HEK293 (cell line): ENCODE measurements at regions not wholly inside any gene's neighbourhood (a gene's known extent, or its start where the extent isn't known, plus 50 kb on each side); places are given as distances from the start of the nearest gene placed in this dataset.

Experiments used
- ATF2 ChIP-seq: fragments of 450-650 bp; formaldehyde crosslinking; IDR thresholded peaks from 2 replicates; pipeline ENCODE4 v1.5.1; 2016; ENCODE audit warnings: missing biosample characterization, missing genetic modification characterization, low read depth
- GLIS1 ChIP-seq: fragments of 450-650 bp; formaldehyde crosslinking; IDR thresholded peaks from 2 replicates; pipeline ENCODE4 v1.5.1; 2016; ENCODE audit warnings: missing biosample characterization, missing genetic modification characterization
- KLF1 ChIP-seq: fragments of 450-650 bp; formaldehyde crosslinking; IDR thresholded peaks from 2 replicates; pipeline ENCODE4 v1.5.1; 2016; ENCODE audit warnings: missing biosample characterization, missing genetic modification characterization
- KLF9 ChIP-seq: fragments of 450-650 bp; formaldehyde crosslinking; IDR thresholded peaks from 2 replicates; pipeline ENCODE4 v1.5.1; 2016; ENCODE audit warnings: missing biosample characterization, missing genetic modification characterization, low read depth
- MYNN ChIP-seq: fragments of 450-650 bp; formaldehyde crosslinking; IDR thresholded peaks from 2 replicates; pipeline ENCODE4 v1.5.1; 2016; ENCODE audit warnings: missing biosample characterization, missing genetic modification characterization, borderline replicate concordance
- RBAK ChIP-seq: fragments of 450-650 bp; formaldehyde crosslinking; IDR thresholded peaks from 2 replicates; pipeline ENCODE4 v1.5.1; 2016; ENCODE audit warnings: missing biosample characterization, missing genetic modification characterization
- SP2 ChIP-seq: fragments of 450-650 bp; formaldehyde crosslinking; IDR thresholded peaks from 2 replicates; pipeline ENCODE4 v1.5.1; 2016; ENCODE audit warnings: missing biosample characterization, missing genetic modification characterization
- TSHZ1 ChIP-seq: fragments of 450-650 bp; formaldehyde crosslinking; IDR thresholded peaks from 2 replicates; pipeline ENCODE4 v1.5.1; 2016; ENCODE audit warnings: missing biosample characterization, missing genetic modification characterization, borderline replicate concordance
- ZBTB48 ChIP-seq: fragments of 450-650 bp; formaldehyde crosslinking; IDR thresholded peaks from 2 replicates; pipeline ENCODE4 v1.5.1; 2016; ENCODE audit warnings: missing biosample characterization, missing genetic modification characterization
- ZNF18 ChIP-seq: fragments of 450-650 bp; formaldehyde crosslinking; IDR thresholded peaks from 2 replicates; pipeline ENCODE4 v1.5.1; 2016; ENCODE audit warnings: missing biosample characterization, missing genetic modification characterization
- ZNF335 ChIP-seq: fragments of 450-650 bp; formaldehyde crosslinking; conservative IDR thresholded peaks from 2 replicates; pipeline ENCODE4 v1.5.1; 2016; ENCODE audit warnings: missing biosample characterization, missing genetic modification characterization
- ZNF398 ChIP-seq: fragments of 450-650 bp; formaldehyde crosslinking; IDR thresholded peaks from 2 replicates; pipeline ENCODE4 v1.5.1; 2017; ENCODE audit warnings: missing biosample characterization, missing genetic modification characterization
- ZNF416 ChIP-seq: fragments of 450-650 bp; formaldehyde crosslinking; IDR thresholded peaks from 2 replicates; pipeline ENCODE4 v1.5.1; 2016; ENCODE audit warnings: missing biosample characterization, missing genetic modification characterization
- ZNF473 ChIP-seq: fragments of 450-650 bp; formaldehyde crosslinking; IDR thresholded peaks from 2 replicates; pipeline ENCODE4 v1.5.1; 2017; ENCODE audit warnings: missing biosample characterization, missing genetic modification characterization
- ZNF549 ChIP-seq: fragments of 450-650 bp; IDR thresholded peaks from 2 replicates; pipeline ENCODE4 v1.5.1; 2018; ENCODE audit warnings: missing biosample characterization, missing genetic modification characterization, mild to moderate bottlenecking, inconsistent platforms, moderate library complexity
- ZNF571 ChIP-seq: fragments of 450-650 bp; formaldehyde crosslinking; IDR thresholded peaks from 2 replicates; pipeline ENCODE4 v1.5.0; 2017; ENCODE audit warnings: missing biosample characterization, missing genetic modification characterization
- ZNF600 ChIP-seq: fragments of 450-650 bp; formaldehyde crosslinking; IDR thresholded peaks from 2 replicates; pipeline ENCODE4 v1.5.1; 2016; ENCODE audit warnings: missing biosample characterization, missing genetic modification characterization
- ZNF768 ChIP-seq: fragments of 450-650 bp; formaldehyde crosslinking; IDR thresholded peaks from 2 replicates; pipeline ENCODE4 v1.5.1; 2018; ENCODE audit warnings: missing biosample characterization, mild to moderate bottlenecking, missing genetic modification characterization
- ZNF843 ChIP-seq: fragments of 450-650 bp; formaldehyde crosslinking; IDR thresholded peaks from 2 replicates; pipeline ENCODE4 v1.5.1; 2016; ENCODE audit warnings: missing biosample characterization, missing genetic modification characterization
- ZSCAN5A ChIP-seq: fragments of 450-650 bp; formaldehyde crosslinking; IDR thresholded peaks from 2 replicates; pipeline ENCODE4 v1.5.1; 2016; ENCODE audit warnings: missing biosample characterization, missing genetic modification characterization
- TF ChIP-seq, protein P1 (sequence below): fragments of 450-650 bp; formaldehyde crosslinking; IDR thresholded peaks from 2 replicates; pipeline ENCODE4 v1.5.1; 2016; ENCODE audit warnings: missing biosample characterization, missing genetic modification characterization
- TF ChIP-seq, protein P2 (sequence below): fragments of 450-650 bp; formaldehyde crosslinking; IDR thresholded peaks from 2 replicates; pipeline ENCODE4 v1.5.1; 2016; ENCODE audit warnings: missing biosample characterization, missing genetic modification characterization
- TF ChIP-seq, protein P3 (sequence below): fragments of 450-650 bp; formaldehyde crosslinking; optimal IDR thresholded peaks from 2 replicates; pipeline ENCODE3; 2016; ENCODE audit warnings: missing biosample characterization, mild to moderate bottlenecking, missing genetic modification characterization
- TF ChIP-seq, protein P4 (sequence below): fragments of 450-650 bp; formaldehyde crosslinking; IDR thresholded peaks from 2 replicates; pipeline ENCODE4 v1.5.1; 2016; ENCODE audit warnings: missing biosample characterization, missing genetic modification characterization, borderline replicate concordance

DNA sequence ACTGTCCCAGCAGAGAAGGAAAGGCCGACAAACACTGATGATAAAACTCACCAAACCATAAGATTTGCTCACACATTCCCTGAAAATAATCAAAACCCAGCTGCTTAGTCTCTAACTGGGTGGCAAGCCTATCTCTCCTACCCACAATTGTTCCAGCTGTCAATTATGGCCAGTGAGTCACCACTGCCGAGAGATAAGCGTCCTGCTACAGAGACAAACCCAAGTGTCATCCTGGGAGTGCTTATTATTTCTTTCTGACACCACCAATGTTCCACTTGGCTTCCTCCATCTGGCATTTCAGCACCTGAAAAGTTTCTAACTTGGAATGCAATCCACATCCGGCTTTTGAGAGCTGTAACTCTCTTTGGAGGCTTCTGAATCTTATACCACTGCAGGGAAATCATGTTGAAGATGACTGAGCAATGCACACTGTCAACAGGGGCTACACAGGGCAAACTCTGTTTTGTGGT is 51.5 kb upstream of the VAV3 start (continued):
- TF ChIP-seq, protein P1, sequence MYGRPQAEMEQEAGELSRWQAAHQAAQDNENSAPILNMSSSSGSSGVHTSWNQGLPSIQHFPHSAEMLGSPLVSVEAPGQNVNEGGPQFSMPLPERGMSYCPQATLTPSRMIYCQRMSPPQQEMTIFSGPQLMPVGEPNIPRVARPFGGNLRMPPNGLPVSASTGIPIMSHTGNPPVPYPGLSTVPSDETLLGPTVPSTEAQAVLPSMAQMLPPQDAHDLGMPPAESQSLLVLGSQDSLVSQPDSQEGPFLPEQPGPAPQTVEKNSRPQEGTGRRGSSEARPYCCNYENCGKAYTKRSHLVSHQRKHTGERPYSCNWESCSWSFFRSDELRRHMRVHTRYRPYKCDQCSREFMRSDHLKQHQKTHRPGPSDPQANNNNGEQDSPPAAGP (tag by site-specific recombination): peak; percentile 89
- TF ChIP-seq ATF2 (tag by site-specific recombination) (no peak), ZNF473 (tag by site-specific recombination) (no peak), ZNF18 (tag by site-specific recombination) (no peak), ZSCAN5A (no peak), MYNN (tag by site-specific recombination) (no peak), ZBTB48 (tag by site-specific recombination) (no peak), ZNF398 (tag by site-specific recombination) (peak; percentile 47), ZNF843 (tag by site-specific recombination) (peak; percentile 76), ZNF600 (peak; percentile 59; the same call in 1 of the 2 replicates), ZNF335 (tag by site-specific recombination) (peak; percentile 32; the same call in 1 of the 2 replicates), SP2 (tag by site-specific recombination) (no peak), ZNF416 (no peak), ZNF768 (tag by site-specific recombination) (no peak), RBAK (no peak), ZNF549 (no peak), KLF1 (tag by site-specific recombination) (no peak), ZNF571 (tag by site-specific recombination) (no peak), KLF9 (no peak), GLIS1 (tag by site-specific recombination) (peak; percentile 47), TSHZ1 (peak; percentile 92)
- TF ChIP-seq, protein P2, sequence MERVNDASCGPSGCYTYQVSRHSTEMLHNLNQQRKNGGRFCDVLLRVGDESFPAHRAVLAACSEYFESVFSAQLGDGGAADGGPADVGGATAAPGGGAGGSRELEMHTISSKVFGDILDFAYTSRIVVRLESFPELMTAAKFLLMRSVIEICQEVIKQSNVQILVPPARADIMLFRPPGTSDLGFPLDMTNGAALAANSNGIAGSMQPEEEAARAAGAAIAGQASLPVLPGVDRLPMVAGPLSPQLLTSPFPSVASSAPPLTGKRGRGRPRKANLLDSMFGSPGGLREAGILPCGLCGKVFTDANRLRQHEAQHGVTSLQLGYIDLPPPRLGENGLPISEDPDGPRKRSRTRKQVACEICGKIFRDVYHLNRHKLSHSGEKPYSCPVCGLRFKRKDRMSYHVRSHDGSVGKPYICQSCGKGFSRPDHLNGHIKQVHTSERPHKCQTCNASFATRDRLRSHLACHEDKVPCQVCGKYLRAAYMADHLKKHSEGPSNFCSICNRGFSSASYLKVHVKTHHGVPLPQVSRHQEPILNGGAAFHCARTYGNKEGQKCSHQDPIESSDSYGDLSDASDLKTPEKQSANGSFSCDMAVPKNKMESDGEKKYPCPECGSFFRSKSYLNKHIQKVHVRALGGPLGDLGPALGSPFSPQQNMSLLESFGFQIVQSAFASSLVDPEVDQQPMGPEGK (tag by site-specific recombination): no peak
- TF ChIP-seq, protein P3, sequence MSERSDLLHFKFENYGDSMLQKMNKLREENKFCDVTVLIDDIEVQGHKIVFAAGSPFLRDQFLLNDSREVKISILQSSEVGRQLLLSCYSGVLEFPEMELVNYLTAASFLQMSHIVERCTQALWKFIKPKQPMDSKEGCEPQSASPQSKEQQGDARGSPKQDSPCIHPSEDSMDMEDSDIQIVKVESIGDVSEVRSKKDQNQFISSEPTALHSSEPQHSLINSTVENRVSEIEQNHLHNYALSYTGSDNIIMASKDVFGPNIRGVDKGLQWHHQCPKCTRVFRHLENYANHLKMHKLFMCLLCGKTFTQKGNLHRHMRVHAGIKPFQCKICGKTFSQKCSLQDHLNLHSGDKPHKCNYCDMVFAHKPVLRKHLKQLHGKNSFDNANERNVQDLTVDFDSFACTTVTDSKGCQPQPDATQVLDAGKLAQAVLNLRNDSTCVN (tag by site-specific recombination): no peak
- TF ChIP-seq, protein P4, sequence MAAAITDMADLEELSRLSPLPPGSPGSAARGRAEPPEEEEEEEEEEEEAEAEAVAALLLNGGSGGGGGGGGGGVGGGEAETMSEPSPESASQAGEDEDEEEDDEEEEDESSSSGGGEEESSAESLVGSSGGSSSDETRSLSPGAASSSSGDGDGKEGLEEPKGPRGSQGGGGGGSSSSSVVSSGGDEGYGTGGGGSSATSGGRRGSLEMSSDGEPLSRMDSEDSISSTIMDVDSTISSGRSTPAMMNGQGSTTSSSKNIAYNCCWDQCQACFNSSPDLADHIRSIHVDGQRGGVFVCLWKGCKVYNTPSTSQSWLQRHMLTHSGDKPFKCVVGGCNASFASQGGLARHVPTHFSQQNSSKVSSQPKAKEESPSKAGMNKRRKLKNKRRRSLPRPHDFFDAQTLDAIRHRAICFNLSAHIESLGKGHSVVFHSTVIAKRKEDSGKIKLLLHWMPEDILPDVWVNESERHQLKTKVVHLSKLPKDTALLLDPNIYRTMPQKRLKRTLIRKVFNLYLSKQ (tag by site-specific recombination): no peak
